ENCODE measurements at regions not wholly inside any gene's neighbourhood (a gene's known extent, or its start where the extent isn't known, plus 50 kb on each side); places are given as distances from the start of the nearest gene placed in this dataset.

DNA sequence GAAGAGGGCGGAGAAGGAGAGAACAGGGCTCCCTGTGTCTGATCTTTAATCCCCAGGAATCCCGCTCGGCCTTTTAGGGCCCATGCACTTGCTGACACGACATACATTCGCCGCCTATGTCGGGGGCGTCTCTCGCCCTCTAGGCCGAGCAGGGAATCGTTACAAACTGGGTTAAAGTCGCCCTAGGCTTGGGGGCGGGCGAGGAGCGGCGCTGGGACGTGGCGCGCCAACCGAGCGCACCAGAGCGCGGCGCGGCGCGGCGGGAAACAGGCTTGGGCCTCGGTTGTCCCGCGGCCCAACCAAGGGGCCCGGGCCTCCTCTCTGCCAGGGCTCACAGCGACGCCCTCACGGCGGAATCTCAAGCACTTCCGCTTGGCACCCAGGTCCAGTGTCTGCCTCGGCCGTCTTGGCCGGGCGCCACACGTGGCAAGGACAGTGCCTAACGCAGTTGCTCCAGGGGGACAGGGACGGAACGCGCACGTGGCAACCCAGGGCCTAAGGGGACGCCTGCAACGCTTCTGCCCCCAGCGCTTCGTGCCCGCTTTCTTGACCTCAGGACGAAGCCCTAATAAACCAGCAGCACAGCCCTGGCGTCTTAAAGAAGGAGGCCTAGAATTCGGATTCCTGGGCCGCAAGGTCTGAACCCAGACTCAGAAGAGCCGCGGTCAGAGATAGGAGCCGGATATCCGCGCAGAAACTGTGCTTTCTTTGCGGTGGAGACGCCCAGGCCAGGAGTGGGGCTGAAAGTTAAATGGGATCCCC lies 71.5 kb downstream of the NCR2 start:
- no peak for TF ChIP-seq RAD21 (conservative IDR thresholded peaks at IDR 0.05 in 1 of 2, IDR thresholded peaks at IDR 0.05 in 1 of 2)
- no peak for TF ChIP-seq CBX8 (IDR thresholded peaks at IDR 0.05)
- TF ChIP-seq, protein P1, sequence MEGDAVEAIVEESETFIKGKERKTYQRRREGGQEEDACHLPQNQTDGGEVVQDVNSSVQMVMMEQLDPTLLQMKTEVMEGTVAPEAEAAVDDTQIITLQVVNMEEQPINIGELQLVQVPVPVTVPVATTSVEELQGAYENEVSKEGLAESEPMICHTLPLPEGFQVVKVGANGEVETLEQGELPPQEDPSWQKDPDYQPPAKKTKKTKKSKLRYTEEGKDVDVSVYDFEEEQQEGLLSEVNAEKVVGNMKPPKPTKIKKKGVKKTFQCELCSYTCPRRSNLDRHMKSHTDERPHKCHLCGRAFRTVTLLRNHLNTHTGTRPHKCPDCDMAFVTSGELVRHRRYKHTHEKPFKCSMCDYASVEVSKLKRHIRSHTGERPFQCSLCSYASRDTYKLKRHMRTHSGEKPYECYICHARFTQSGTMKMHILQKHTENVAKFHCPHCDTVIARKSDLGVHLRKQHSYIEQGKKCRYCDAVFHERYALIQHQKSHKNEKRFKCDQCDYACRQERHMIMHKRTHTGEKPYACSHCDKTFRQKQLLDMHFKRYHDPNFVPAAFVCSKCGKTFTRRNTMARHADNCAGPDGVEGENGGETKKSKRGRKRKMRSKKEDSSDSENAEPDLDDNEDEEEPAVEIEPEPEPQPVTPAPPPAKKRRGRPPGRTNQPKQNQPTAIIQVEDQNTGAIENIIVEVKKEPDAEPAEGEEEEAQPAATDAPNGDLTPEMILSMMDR (IDR thresholded peaks at IDR 0.05), result no peak
- no peak for TF ChIP-seq RFX5 (IDR thresholded peaks at IDR 0.05)
- TF ChIP-seq KDM5A (IDR thresholded peaks at IDR 0.05), result no peak
- TF ChIP-seq, protein P2, sequence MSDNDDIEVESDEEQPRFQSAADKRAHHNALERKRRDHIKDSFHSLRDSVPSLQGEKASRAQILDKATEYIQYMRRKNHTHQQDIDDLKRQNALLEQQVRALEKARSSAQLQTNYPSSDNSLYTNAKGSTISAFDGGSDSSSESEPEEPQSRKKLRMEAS (IDR thresholded peaks at IDR 0.05), result no peak
- TF ChIP-seq SMC3 (IDR thresholded peaks at IDR 0.05), result no peak
- no peak for TF ChIP-seq POLR2A (IDR thresholded peaks at IDR 0.05; ENCODE audit: low read length)
- TF ChIP-seq HOXA7 (CRISPR knock-in tag; IDR thresholded peaks at IDR 0.05), result no peak
- no peak for TF ChIP-seq MAFK (IDR thresholded peaks at IDR 0.05; ENCODE audit: partially characterized antibody)
- TF ChIP-seq, protein P3, sequence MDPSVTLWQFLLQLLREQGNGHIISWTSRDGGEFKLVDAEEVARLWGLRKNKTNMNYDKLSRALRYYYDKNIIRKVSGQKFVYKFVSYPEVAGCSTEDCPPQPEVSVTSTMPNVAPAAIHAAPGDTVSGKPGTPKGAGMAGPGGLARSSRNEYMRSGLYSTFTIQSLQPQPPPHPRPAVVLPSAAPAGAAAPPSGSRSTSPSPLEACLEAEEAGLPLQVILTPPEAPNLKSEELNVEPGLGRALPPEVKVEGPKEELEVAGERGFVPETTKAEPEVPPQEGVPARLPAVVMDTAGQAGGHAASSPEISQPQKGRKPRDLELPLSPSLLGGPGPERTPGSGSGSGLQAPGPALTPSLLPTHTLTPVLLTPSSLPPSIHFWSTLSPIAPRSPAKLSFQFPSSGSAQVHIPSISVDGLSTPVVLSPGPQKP (IDR thresholded peaks at IDR 0.05; ENCODE audit: low read depth, low read length), result no peak
- TF ChIP-seq EHMT2 (IDR thresholded peaks at IDR 0.05; ENCODE audit: low read depth), result no peak
